Stomach (tissue), 8 donors: ENCODE measurements at regions not wholly inside any gene's neighbourhood (a gene's known extent, or its start where the extent isn't known, plus 50 kb on each side); places are given as distances from the start of the nearest gene placed in this dataset.

ENCODE experiments used
- DNase-seq, 2 donors: peaks; one replicate each; pipeline versions ENCODE4 v3.0.0 to v3.0.0-alpha.2; 2013 to 2019
- H3K27ac ChIP-seq, 5 donors: fragments of 200-600 bp in 4 of 5; sonication (generic) in 4 of 5; one replicate each; pipeline ENCODE4 v1.5.1; 2013 to 2019; ENCODE audit warnings: mild to moderate bottlenecking in 1 of 5, moderate library complexity in 1 of 5
- H3K27me3 ChIP-seq, 3 donors: fragments of 200-600 bp; sonication (generic); one replicate each; pipeline ENCODE4 v1.5.1; 2017 to 2019; ENCODE audit warnings: mixed run types in 1 of 3
- H3K36me3 ChIP-seq, 4 donors: fragments of 200-600 bp; sonication (generic); 1 replicate in 3 of 4; 2 replicates in 1 of 4; pipeline ENCODE4 v1.5.1; 2016 to 2019
- H3K4me1 ChIP-seq, 4 donors: fragments of 200-600 bp; sonication (generic); one replicate each; pipeline ENCODE4 v1.5.1; 2016 to 2019
- H3K4me3 ChIP-seq, 4 donors: fragments of 200-600 bp; sonication (generic) in 3 of 4; one replicate each; pipeline ENCODE4 v1.5.1; 2016 to 2019; ENCODE audit warnings: mild to moderate bottlenecking in 1 of 4
- H3K9me3 ChIP-seq, 4 donors: fragments of 200-600 bp; sonication (generic); one replicate each; pipeline ENCODE4 v1.5.1; 2016 to 2019
- EP300 ChIP-seq: sonication (generic); formaldehyde crosslinking; IDR thresholded peaks from one replicate; pipeline ENCODE4 v1.6.1; 2017; ENCODE audit warnings: antibody characterized with exemption
- POLR2A ChIP-seq, 4 donors: fragments of 450-650 bp; IDR thresholded peaks; one replicate each; pipeline ENCODE4 v1.6.1; 2016; ENCODE audit warnings: antibody characterized with exemption in 4 of 4, control low read depth in 2 of 4, mild to moderate bottlenecking in 1 of 4, moderate library complexity in 1 of 4
- POLR2AphosphoS5 ChIP-seq, 3 donors: sonication (generic); formaldehyde crosslinking; IDR thresholded peaks; one replicate each; pipeline ENCODE4 v1.6.1; 2016; ENCODE audit warnings: antibody characterized with exemption in 3 of 3
- WGBS, 5 donors: extraction: QIAGEN DNeasy Blood & Tissue Kit in 3 of 5; methylation state at CpG; one replicate each; pipeline versions ENCODE4 v1.1.5 to v1.1.7; 2013 to 2018; 5-methylcytosine and 5-hydroxymethylcytosine counted together
- intact Hi-C: fragments of 100-400 bp; cut with DNase I; formaldehyde crosslinking; loops from one replicate; pipeline ENCODE4 v1.15.1; 2023; ENCODE audit warnings: low total_unique reads
- TF ChIP-seq, protein P1 (sequence below), 7 experiments: fragments of 450-650 bp in 4 of 7; fragments of 200-600 bp in 3 of 7; sonication (generic) in 3 of 7; IDR thresholded peaks; one replicate each; pipeline ENCODE4 v1.5.1; 2016 to 2019; ENCODE audit warnings: antibody characterized with exemption in 7 of 7, control low read depth in 2 of 7, mild to moderate bottlenecking in 1 of 7
- donor health status: healthy with polysubstance abuse.
- donor health status: Bipolar disorder and iron deficiency.
- donor health status: healthy.

GRCh38 chr15:91769476-91769875, 84.0 kb upstream of the SLCO3A1 start:
- WGBS, 5 donors = 67 to 78% (median 73%) methylated on average over 3 of the region's 3 CpGs
- H3K4me3 ChIP-seq = no peak overlapping the region

DNA sequence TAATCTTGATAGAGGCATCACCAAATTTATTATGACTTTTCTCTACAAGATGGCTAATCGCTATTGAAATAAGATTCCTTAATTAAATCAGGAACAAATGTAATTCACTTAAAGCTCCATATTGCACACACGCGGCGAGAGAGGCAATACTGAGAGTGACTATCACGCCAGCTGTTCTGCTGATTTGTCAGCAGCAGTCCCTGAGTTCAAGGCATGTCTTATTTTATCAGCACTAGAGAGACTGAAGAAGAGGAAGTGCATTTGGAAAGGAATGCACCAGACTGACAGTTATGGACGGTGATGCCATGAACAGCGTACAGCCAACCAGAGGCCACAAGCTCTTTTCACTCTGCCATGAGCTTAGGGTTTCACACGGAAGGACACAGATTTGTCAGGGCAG, 83.6 kb upstream of the SLCO3A1 start:
- no peaks in the 10 kb centered on the region for H3K9me3 ChIP-seq
- no peak overlapping the region for H3K27ac ChIP-seq
- DNase-seq = no peak
- H3K4me3 ChIP-seq = no peak overlapping the region
- intact Hi-C loops = no loop called here
- TF ChIP-seq, protein P1, sequence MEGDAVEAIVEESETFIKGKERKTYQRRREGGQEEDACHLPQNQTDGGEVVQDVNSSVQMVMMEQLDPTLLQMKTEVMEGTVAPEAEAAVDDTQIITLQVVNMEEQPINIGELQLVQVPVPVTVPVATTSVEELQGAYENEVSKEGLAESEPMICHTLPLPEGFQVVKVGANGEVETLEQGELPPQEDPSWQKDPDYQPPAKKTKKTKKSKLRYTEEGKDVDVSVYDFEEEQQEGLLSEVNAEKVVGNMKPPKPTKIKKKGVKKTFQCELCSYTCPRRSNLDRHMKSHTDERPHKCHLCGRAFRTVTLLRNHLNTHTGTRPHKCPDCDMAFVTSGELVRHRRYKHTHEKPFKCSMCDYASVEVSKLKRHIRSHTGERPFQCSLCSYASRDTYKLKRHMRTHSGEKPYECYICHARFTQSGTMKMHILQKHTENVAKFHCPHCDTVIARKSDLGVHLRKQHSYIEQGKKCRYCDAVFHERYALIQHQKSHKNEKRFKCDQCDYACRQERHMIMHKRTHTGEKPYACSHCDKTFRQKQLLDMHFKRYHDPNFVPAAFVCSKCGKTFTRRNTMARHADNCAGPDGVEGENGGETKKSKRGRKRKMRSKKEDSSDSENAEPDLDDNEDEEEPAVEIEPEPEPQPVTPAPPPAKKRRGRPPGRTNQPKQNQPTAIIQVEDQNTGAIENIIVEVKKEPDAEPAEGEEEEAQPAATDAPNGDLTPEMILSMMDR (IDR thresholded peaks at IDR 0.05) = no peak
- TF ChIP-seq POLR2A (IDR thresholded peaks at IDR 0.05) = no peak
- TF ChIP-seq POLR2AphosphoS5 (IDR thresholded peaks at IDR 0.05) = no peak
- TF ChIP-seq EP300 = no peak
- 62 to 80% (median 71%) methylated on average over 8 of the region's 8 CpGs for WGBS, 5 donors
- H3K4me1 ChIP-seq = no peaks in the 10 kb centered on the region
- no peaks in the 10 kb centered on the region for H3K36me3 ChIP-seq
- peaks cover 0 to 9% (median 0%) of the 10 kb centered on the region in 3 donors for H3K27me3 ChIP-seq

More at GRCh38 chr15:91769476-91769875, 84.0 kb upstream of the SLCO3A1 start:
- Histone ChIP-seq H3K4me1 (no peaks in the 10 kb centered on the region), H3K27me3 (peaks cover 0 to 5% (median 0%) of the 10 kb centered on the region in 3 donors), H3K9me3 (no peaks in the 10 kb centered on the region), H3K27ac (no peak overlapping the region), H3K36me3 (no peaks in the 10 kb centered on the region)
- intact Hi-C loops = no loop called here
- TF ChIP-seq POLR2AphosphoS5 (IDR thresholded peaks at IDR 0.05) = no peak
- TF ChIP-seq, protein P1 (IDR thresholded peaks at IDR 0.05) = no peak
- no peak for TF ChIP-seq POLR2A (IDR thresholded peaks at IDR 0.05)
- TF ChIP-seq EP300 = no peak
- no peak for DNase-seq

- WGBS, 5 donors = 56 to 82% (median 62%) methylated on average over 4 of the region's 4 CpGs
- Histone ChIP-seq H3K36me3 (no peaks in the 10 kb centered on the region), H3K9me3 (no peaks in the 10 kb centered on the region), H3K4me1 (peaks cover 0 to 5% (median 0%) of the 10 kb centered on the region in 4 donors), H3K27ac (no peak overlapping the region), H3K4me3 (no peak overlapping the region), H3K27me3 (peaks cover 0 to 13% (median 0%) of the 10 kb centered on the region in 3 donors)
- TF ChIP-seq, protein P1 (IDR thresholded peaks at IDR 0.05) = no peak
- TF ChIP-seq EP300 (no peak), POLR2AphosphoS5 (IDR thresholded peaks at IDR 0.05) (no peak), POLR2A (IDR thresholded peaks at IDR 0.05) (no peak)
- intact Hi-C loops = no loop called here
- DNase-seq = no peak
Measured at GRCh38 chr15:91776104-91776503, 77.4 kb upstream of the SLCO3A1 start.

- Histone ChIP-seq H3K4me3 (no peak overlapping the region), H3K9me3 (no peaks in the 10 kb centered on the region), H3K36me3 (no peaks in the 10 kb centered on the region), H3K4me1 (peaks cover 5 to 19% (median 14%) of the 10 kb centered on the region in 4 donors), H3K27me3 (peaks cover 0 to 3% (median 0%) of the 10 kb centered on the region in 3 donors), H3K27ac (no peak overlapping the region)
- TF ChIP-seq POLR2AphosphoS5 (IDR thresholded peaks at IDR 0.05) (no peak), EP300 (no peak), POLR2A (IDR thresholded peaks at IDR 0.05) (no peak)
- TF ChIP-seq, protein P1 (IDR thresholded peaks at IDR 0.05) = no peak
- DNase-seq = no peak
- intact Hi-C loops = no loop called here
- 63 to 88% (median 83%) methylated on average over 5 of the region's 5 CpGs for WGBS, 5 donors
Measured at GRCh38 chr15:91779960-91780359, 73.5 kb upstream of the SLCO3A1 start.
